ENCODE measurements at regions not wholly inside any gene's neighbourhood (a gene's known extent, or its start where the extent isn't known, plus 50 kb on each side); places are given as distances from the start of the nearest gene placed in this dataset.

- TF ChIP-seq, protein P1, sequence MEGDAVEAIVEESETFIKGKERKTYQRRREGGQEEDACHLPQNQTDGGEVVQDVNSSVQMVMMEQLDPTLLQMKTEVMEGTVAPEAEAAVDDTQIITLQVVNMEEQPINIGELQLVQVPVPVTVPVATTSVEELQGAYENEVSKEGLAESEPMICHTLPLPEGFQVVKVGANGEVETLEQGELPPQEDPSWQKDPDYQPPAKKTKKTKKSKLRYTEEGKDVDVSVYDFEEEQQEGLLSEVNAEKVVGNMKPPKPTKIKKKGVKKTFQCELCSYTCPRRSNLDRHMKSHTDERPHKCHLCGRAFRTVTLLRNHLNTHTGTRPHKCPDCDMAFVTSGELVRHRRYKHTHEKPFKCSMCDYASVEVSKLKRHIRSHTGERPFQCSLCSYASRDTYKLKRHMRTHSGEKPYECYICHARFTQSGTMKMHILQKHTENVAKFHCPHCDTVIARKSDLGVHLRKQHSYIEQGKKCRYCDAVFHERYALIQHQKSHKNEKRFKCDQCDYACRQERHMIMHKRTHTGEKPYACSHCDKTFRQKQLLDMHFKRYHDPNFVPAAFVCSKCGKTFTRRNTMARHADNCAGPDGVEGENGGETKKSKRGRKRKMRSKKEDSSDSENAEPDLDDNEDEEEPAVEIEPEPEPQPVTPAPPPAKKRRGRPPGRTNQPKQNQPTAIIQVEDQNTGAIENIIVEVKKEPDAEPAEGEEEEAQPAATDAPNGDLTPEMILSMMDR (conservative IDR thresholded peaks at IDR 0.05 in 1 of 2, IDR thresholded peaks at IDR 0.05 in 1 of 2; ENCODE audit: low read depth in 1 of 2, low read length in 2 of 2), result no peak
- no peak for TF ChIP-seq EZH2 (IDR thresholded peaks at IDR 0.05; ENCODE audit: low read length, missing control alignments)
These were observed 586.4 kb upstream of the ZEB2 start for GRCh38 chr2:145106293-145106692.

All from fibroblast of lung (primary cell).